Spleen (tissue), 7 donors: ENCODE measurements at regions not wholly inside any gene's neighbourhood (a gene's known extent, or its start where the extent isn't known, plus 50 kb on each side); places are given as distances from the start of the nearest gene placed in this dataset.

Experiments
- POLR2A ChIP-seq, 3 donors: fragments of 450-650 bp; IDR thresholded peaks; one replicate each; pipeline ENCODE4 v1.5.1; 2017; ENCODE audit warnings: antibody characterized with exemption in 3 of 3, mild to moderate bottlenecking in 1 of 3
- POLR2AphosphoS5 ChIP-seq, 3 donors: sonication (generic); formaldehyde crosslinking; IDR thresholded peaks; one replicate each; pipeline ENCODE4 v1.5.1; 2017; ENCODE audit warnings: antibody characterized with exemption in 3 of 3
- TF ChIP-seq, protein P1 (sequence below), 11 experiments: fragments of 200-600 bp in 7 of 11; fragments of 450-650 bp in 4 of 11; sonication (generic) in 4 of 11; IDR thresholded peaks in 8 of 11; conservative IDR thresholded peaks in 3 of 11; 1 replicate in 7 of 11; 2 replicates in 4 of 11; pipeline versions ENCODE4 v1.4.0 to v1.8.0; 2016 to 2021; ENCODE audit warnings: antibody characterized with exemption in 11 of 11, inconsistent platforms in 4 of 11, mild to moderate bottlenecking in 1 of 11
- donor health status: DM: no; HTN: no; CAD: no; lungs with moderate emphysema.
- donor health status: DM: no; HTN: no; CAD: no.
- donor health status: DM: no; HTN: no; CAD: no.

DNA sequence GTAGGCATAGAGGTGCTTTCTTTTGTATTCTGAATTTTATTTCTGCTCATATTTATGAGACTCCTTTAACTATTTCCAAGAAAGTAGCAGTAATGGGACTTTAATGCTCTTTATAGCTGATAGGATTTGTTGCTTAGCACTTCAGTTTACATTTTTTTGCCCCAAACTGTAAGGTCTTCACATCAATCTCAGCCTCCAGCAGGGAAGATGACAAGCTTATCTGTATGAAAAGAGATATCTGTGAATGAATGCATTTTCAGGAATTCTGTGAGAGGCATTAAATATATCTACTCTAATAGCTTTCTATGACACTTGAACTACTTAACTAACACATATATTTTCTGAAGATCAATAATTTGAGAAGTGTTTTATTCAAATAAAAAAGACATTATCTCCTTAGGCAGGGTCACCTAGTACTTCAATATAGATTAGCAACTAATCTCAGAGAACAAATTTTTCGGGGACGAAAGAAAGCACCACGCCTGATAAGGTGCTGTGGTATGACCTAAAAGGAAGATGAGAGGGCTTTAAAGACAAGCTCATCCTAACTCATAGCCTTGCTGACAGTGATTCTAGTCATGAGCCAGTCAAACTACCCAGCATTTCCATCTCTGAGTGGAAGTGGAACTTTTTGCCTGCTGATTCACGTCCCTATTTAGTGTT, 766.1 kb upstream of the CNTNAP5 start:
- TF ChIP-seq, protein P1, sequence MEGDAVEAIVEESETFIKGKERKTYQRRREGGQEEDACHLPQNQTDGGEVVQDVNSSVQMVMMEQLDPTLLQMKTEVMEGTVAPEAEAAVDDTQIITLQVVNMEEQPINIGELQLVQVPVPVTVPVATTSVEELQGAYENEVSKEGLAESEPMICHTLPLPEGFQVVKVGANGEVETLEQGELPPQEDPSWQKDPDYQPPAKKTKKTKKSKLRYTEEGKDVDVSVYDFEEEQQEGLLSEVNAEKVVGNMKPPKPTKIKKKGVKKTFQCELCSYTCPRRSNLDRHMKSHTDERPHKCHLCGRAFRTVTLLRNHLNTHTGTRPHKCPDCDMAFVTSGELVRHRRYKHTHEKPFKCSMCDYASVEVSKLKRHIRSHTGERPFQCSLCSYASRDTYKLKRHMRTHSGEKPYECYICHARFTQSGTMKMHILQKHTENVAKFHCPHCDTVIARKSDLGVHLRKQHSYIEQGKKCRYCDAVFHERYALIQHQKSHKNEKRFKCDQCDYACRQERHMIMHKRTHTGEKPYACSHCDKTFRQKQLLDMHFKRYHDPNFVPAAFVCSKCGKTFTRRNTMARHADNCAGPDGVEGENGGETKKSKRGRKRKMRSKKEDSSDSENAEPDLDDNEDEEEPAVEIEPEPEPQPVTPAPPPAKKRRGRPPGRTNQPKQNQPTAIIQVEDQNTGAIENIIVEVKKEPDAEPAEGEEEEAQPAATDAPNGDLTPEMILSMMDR (IDR thresholded peaks at IDR 0.05 in 8 of 11, conservative IDR thresholded peaks at IDR 0.05 in 3 of 11) = no peak
- no peak for TF ChIP-seq POLR2AphosphoS5 (IDR thresholded peaks at IDR 0.05)
- TF ChIP-seq POLR2A (IDR thresholded peaks at IDR 0.05) = no peak
